ENCODE measurements at regions not wholly inside any gene's neighbourhood (a gene's known extent, or its start where the extent isn't known, plus 50 kb on each side); places are given as distances from the start of the nearest gene placed in this dataset.

GRCh38 chrX:39969099-39969818, 128.5 kb downstream of the BCOR start:
- TF ChIP-seq CTCF (IDR thresholded peaks at IDR 0.05) (no peak), EP300 (IDR thresholded peaks at IDR 0.05) (no peak), POLR2A (IDR thresholded peaks at IDR 0.05) (no peak)
